PC-9 (cell line): ENCODE measurements at regions not wholly inside any gene's neighbourhood (a gene's known extent, or its start where the extent isn't known, plus 50 kb on each side); places are given as distances from the start of the nearest gene placed in this dataset.

ENCODE experiments used
- BruUV-seq: library from RNA; stranded (reverse); fragments of 400-500 nt; replicated peaks from 2 replicates; lab custom pipeline; 2021; lab: Mats Ljungman, UMichigan
- CTCF ChIA-PET: fragments of 300-600 bp; sonication (Branson Sonifier 250); formaldehyde crosslinking; loops from one replicate; lab custom pipeline; 2022; ENCODE audit warnings: antibody characterized with exemption; lab: Charles Lee
- POLR2A ChIA-PET: fragments of 300-600 bp; sonication (Branson Sonifier 250); formaldehyde crosslinking; loops from one replicate; lab custom pipeline; 2022; ENCODE audit warnings: antibody characterized with exemption; ENCODE audit not compliant: unreplicated experiment; lab: Charles Lee
- DNase-seq, 2 experiments: peaks; one replicate each; pipeline versions ENCODE4 v3.0.0 to v3.0.0-alpha.2; 2015 to 2022; ENCODE audit warnings: mixed read lengths in 1 of 2
- H2AFZ ChIP-seq: fragments of 200-600 bp; sonication (generic); 2 replicates; pipeline ENCODE4 v1.8.1; 2017; ENCODE audit warnings: antibody characterized with exemption
- H3F3A ChIP-seq: fragments of 200-600 bp; sonication (generic); 2 replicates; pipeline ENCODE4 v1.8.1; 2017; ENCODE audit warnings: antibody characterized with exemption, mild to moderate bottlenecking, low read depth; ENCODE audit not compliant: insufficient read depth
- H3K27ac ChIP-seq: fragments of 200-600 bp; sonication (generic); 2 replicates; pipeline ENCODE4 v1.6.1; 2016; ENCODE audit warnings: mixed run types
- H3K27me3 ChIP-seq: fragments of 200-600 bp; sonication (generic); 2 replicates; pipeline ENCODE4 v1.6.1; 2016; ENCODE audit warnings: low read depth, mixed run types; ENCODE audit not compliant: insufficient read depth
- H3K36me3 ChIP-seq: fragments of 200-600 bp; sonication (generic); 2 replicates; pipeline ENCODE4 v1.6.1; 2016; ENCODE audit warnings: low read depth, mixed run types
- H3K4me1 ChIP-seq: fragments of 200-600 bp; sonication (generic); replicated peaks from 2 replicates; pipeline ENCODE4 v1.6.1; 2016; ENCODE audit warnings: mixed run types; ENCODE audit not compliant: insufficient read depth
- H3K4me2 ChIP-seq: fragments of 200-600 bp; sonication (generic); 2 replicates; pipeline ENCODE4 v1.6.1; 2017; ENCODE audit warnings: mixed run types
- H3K4me3 ChIP-seq: fragments of 200-600 bp; sonication (generic); 2 replicates; pipeline ENCODE4 v1.6.1; 2016; ENCODE audit warnings: mixed run types
- H3K79me2 ChIP-seq: fragments of 200-600 bp; sonication (generic); 2 replicates; pipeline ENCODE4 v1.6.1; 2017; ENCODE audit warnings: low read depth, mixed run types
- H3K9me2 ChIP-seq: fragments of 200-600 bp; sonication (generic); 2 replicates; pipeline ENCODE4 v1.8.1; 2017; ENCODE audit warnings: mild to moderate bottlenecking; ENCODE audit not compliant: insufficient read depth
- H3K9me3 ChIP-seq: fragments of 200-600 bp; sonication (generic); 2 replicates; pipeline ENCODE4 v1.8.1; 2016; ENCODE audit warnings: low read depth; ENCODE audit not compliant: insufficient read depth
- H4K20me1 ChIP-seq: fragments of 200-600 bp; sonication (generic); 2 replicates; pipeline ENCODE4 v1.8.1; 2017; ENCODE audit not compliant: insufficient read depth
- EZH2 ChIP-seq: fragments of 200-600 bp; sonication (generic); IDR thresholded peaks from 2 replicates; pipeline ENCODE4 v1.8.0; 2017; ENCODE audit warnings: antibody characterized with exemption, low read depth
- intact Hi-C: fragments of 100-400 bp; cut with micrococcal nuclease; formaldehyde crosslinking; loops from one replicate; pipeline ENCODE4 v1.10.0; 2022; ENCODE audit not compliant: unreplicated experiment
- TF ChIP-seq, protein P1 (sequence below): fragments of 200-600 bp; sonication (generic); conservative IDR thresholded peaks from 2 replicates; pipeline ENCODE4 v1.6.1; 2017; ENCODE audit warnings: mixed run types, antibody characterized with exemption, mild to moderate bottlenecking, moderate library complexity

DNA sequence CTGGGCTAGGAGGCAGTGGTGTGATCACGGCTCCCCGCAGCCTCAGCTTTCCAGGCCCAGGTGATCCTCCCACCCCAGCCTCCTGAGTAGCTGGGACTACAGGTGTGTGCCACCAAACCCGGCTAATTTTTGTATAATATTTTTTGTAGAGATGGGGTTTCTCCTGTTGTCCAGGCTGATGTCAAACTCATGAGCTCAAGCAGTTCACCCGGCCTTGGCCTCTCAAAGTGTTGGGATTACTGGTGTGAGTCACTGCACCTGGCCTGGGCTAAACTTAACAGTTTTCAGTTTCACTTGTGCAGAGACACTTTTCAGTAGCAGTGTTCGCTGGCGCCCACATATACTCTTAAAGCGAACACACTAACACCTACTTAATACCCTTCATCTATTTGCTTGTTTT, 205.6 kb upstream of the ZNF608 start:
- intact Hi-C loops, result no loop called here
- H3K27me3 ChIP-seq, result no peaks in the 10 kb centered on the region
- H3K4me3 ChIP-seq, result no peak overlapping the region
- no peak overlapping the region for H2AFZ ChIP-seq
- no peak overlapping the region for H3K27ac ChIP-seq
- no peak for DNase-seq
- POLR2A ChIA-PET, result no interaction called here
- H3K4me2 ChIP-seq, result no peak overlapping the region
- no TSS peak for BruUV-seq
- H3K9me2 ChIP-seq, result no peaks in the 10 kb centered on the region
- no peaks in the 10 kb centered on the region for H3K36me3 ChIP-seq
- H3F3A ChIP-seq, result no peaks in the 10 kb centered on the region
- TF ChIP-seq, protein P1, sequence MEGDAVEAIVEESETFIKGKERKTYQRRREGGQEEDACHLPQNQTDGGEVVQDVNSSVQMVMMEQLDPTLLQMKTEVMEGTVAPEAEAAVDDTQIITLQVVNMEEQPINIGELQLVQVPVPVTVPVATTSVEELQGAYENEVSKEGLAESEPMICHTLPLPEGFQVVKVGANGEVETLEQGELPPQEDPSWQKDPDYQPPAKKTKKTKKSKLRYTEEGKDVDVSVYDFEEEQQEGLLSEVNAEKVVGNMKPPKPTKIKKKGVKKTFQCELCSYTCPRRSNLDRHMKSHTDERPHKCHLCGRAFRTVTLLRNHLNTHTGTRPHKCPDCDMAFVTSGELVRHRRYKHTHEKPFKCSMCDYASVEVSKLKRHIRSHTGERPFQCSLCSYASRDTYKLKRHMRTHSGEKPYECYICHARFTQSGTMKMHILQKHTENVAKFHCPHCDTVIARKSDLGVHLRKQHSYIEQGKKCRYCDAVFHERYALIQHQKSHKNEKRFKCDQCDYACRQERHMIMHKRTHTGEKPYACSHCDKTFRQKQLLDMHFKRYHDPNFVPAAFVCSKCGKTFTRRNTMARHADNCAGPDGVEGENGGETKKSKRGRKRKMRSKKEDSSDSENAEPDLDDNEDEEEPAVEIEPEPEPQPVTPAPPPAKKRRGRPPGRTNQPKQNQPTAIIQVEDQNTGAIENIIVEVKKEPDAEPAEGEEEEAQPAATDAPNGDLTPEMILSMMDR, result no peak
- TF ChIP-seq EZH2, result no peak
- CTCF ChIA-PET, result no interaction called here
- no peaks in the 10 kb centered on the region for H3K79me2 ChIP-seq
- H3K9me3 ChIP-seq, result no peaks in the 10 kb centered on the region
- H3K4me1 ChIP-seq, result no peaks in the 10 kb centered on the region
- H4K20me1 ChIP-seq, result no peaks in the 10 kb centered on the region

- POLR2A ChIA-PET, result no interaction called here
- Histone ChIP-seq H3K27me3 (no peaks in the 10 kb centered on the region), H3K4me3 (no peak overlapping the region), H3K27ac (no peak overlapping the region), H3K4me2 (no peak overlapping the region), H3K79me2 (no peaks in the 10 kb centered on the region), H4K20me1 (no peaks in the 10 kb centered on the region), H2AFZ (no peak overlapping the region), H3K36me3 (no peaks in the 10 kb centered on the region), H3K4me1 (no peaks in the 10 kb centered on the region), H3F3A (no peaks in the 10 kb centered on the region), H3K9me3 (no peaks in the 10 kb centered on the region), H3K9me2 (no peaks in the 10 kb centered on the region)
- BruUV-seq, result no TSS peak
- CTCF ChIA-PET, result no interaction called here
- intact Hi-C loops, result no loop called here
- DNase-seq, result no peak
- no peak for TF ChIP-seq EZH2
- TF ChIP-seq, protein P1, result no peak
Observed at GRCh38 chr5:124952566-124952965, 206.1 kb upstream of the ZNF608 start.

DNA sequence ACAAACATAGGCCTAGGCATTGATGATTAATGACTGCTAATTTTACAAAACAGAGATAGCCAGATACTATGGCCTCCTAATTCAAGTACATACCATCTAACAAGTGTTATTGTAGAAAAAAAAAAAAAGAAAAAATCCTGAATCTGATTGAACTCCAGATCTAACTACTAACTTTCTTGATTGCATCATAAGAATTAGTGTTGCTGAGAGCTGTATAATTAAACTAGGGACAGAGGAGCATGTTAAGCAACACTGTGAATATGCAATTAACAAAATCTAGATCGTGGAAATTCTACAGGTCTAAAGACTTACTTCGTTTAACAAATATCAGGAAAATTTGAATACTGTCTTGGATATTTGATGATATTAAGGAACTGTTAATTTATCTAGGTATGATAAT, 208.3 kb upstream of the ZNF608 start:
- TF ChIP-seq, protein P1, result no peak
- TF ChIP-seq EZH2, result no peak
- Histone ChIP-seq H3K9me3 (no peaks in the 10 kb centered on the region), H3K27ac (no peak overlapping the region), H3K79me2 (no peaks in the 10 kb centered on the region), H3K27me3 (no peaks in the 10 kb centered on the region), H3K4me2 (no peak overlapping the region), H3K36me3 (no peaks in the 10 kb centered on the region), H4K20me1 (no peaks in the 10 kb centered on the region), H3F3A (no peaks in the 10 kb centered on the region), H2AFZ (no peak overlapping the region), H3K4me3 (no peak overlapping the region), H3K9me2 (no peaks in the 10 kb centered on the region), H3K4me1 (no peaks in the 10 kb centered on the region)
- CTCF ChIA-PET, result no interaction called here
- POLR2A ChIA-PET, result no interaction called here
- BruUV-seq, result no TSS peak
- no peak for DNase-seq
- intact Hi-C loops, result no loop called here
